Left lung (tissue), 4 donors: ENCODE measurements at regions not wholly inside any gene's neighbourhood (a gene's known extent, or its start where the extent isn't known, plus 50 kb on each side); places are given as distances from the start of the nearest gene placed in this dataset.

Experiments used
- ATAC-seq: fragments of 200-7000 bp; cut with Tn5 transposase; one replicate; pipeline ENCODE4 v1.9.1; 2020; ENCODE audit warnings: moderate library complexity
- DNase-seq, 4 donors: peaks; one replicate each; pipeline ENCODE4 v3.0.0-alpha.2; 2013 to 2020
- H3K27ac ChIP-seq, 2 donors: fragments of 200-600 bp; sonication (generic) in 1 of 2; one replicate each; pipeline versions ENCODE4 v1.5.0 to v1.8.0; 2020 to 2021
- H3K27me3 ChIP-seq, 2 donors: fragments of 200-600 bp; sonication (generic) in 1 of 2; one replicate each; pipeline versions ENCODE4 v1.5.0 to v1.8.0; 2020 to 2021
- H3K36me3 ChIP-seq, 2 donors: fragments of 200-600 bp; sonication (generic) in 1 of 2; one replicate each; pipeline versions ENCODE4 v1.5.0 to v1.8.0; 2020 to 2021
- H3K4me1 ChIP-seq, 2 donors: fragments of 200-600 bp; one replicate each; pipeline ENCODE4 v1.8.0; 2021
- H3K4me3 ChIP-seq, 2 donors: fragments of 200-600 bp; sonication (generic) in 1 of 2; one replicate each; pipeline versions ENCODE4 v1.5.0 to v1.8.0; 2020 to 2021; ENCODE audit warnings: mild to moderate bottlenecking in 1 of 2
- H3K9me3 ChIP-seq, 2 donors: fragments of 200-600 bp; sonication (generic) in 1 of 2; one replicate each; pipeline versions ENCODE4 v1.5.0 to v1.8.0; 2020 to 2021
- CTCF ChIP-seq, 2 donors: fragments of 200-600 bp; sonication (generic) in 1 of 2; IDR thresholded peaks; one replicate each; pipeline versions ENCODE4 v1.5.0 to v1.8.0; 2021; ENCODE audit warnings: antibody characterized with exemption in 2 of 2
- intact Hi-C, 2 donors: fragments of 100-400 bp; cut with DNase I; formaldehyde crosslinking; loops; one replicate each; pipeline versions ENCODE4 v1.11.2 to v1.14.2; 2022
- donor health status: DM: no; HTN: yes; CAD: no.
- donor health status: DM: no; HTN: no; CAD: no.

GRCh38 chr17:79365351-79365750, 245.5 kb downstream of the RBFOX3 start:
- ATAC-seq (no peak), DNase-seq (peak in 1 of 4 donors; percentile 64)
- Histone ChIP-seq H3K9me3 (no peaks in the 10 kb centered on the region), H3K4me1 (no peaks in the 10 kb centered on the region), H3K4me3 (no peak overlapping the region), H3K27me3 (peaks cover 0 to 88% of the 10 kb centered on the region in 2 donors), H3K36me3 (no peaks in the 10 kb centered on the region), H3K27ac (no peak overlapping the region)
- TF ChIP-seq CTCF (IDR thresholded peaks at IDR 0.05), result no peak
- intact Hi-C loops, result no loop called here

- DNase-seq, result peak in 1 of 4 donors; percentile 27
- Histone ChIP-seq H3K36me3 (no peaks in the 10 kb centered on the region), H3K27ac (no peak overlapping the region), H3K9me3 (no peaks in the 10 kb centered on the region), H3K27me3 (peaks cover 0 to 88% of the 10 kb centered on the region in 2 donors), H3K4me3 (no peak overlapping the region), H3K4me1 (no peaks in the 10 kb centered on the region)
- no peak for ATAC-seq
- TF ChIP-seq CTCF (IDR thresholded peaks at IDR 0.05), result no peak
- intact Hi-C loops, result no loop called here
Measured at GRCh38 chr17:79364315-79365094, 246.3 kb downstream of the RBFOX3 start.

GRCh38 chr17:79363552-79364275, 247.1 kb downstream of the RBFOX3 start:
- no peaks in the 10 kb centered on the region for H3K4me1 ChIP-seq
- TF ChIP-seq CTCF (IDR thresholded peaks at IDR 0.05), result no peak
- no peaks in the 10 kb centered on the region for H3K9me3 ChIP-seq
- no peak for ATAC-seq
- H3K4me3 ChIP-seq, result no peak overlapping the region
- H3K27ac ChIP-seq, result no peak overlapping the region
- H3K36me3 ChIP-seq, result no peaks in the 10 kb centered on the region
- H3K27me3 ChIP-seq, result peaks cover 0 to 82% of the 10 kb centered on the region in 2 donors
- DNase-seq, result peak in 1 of 4 donors; percentile 50
- intact Hi-C loops, result no loop called here

- intact Hi-C loops, result no loop called here
- ATAC-seq, result no peak
- no peaks in the 10 kb centered on the region for H3K36me3 ChIP-seq
- H3K9me3 ChIP-seq, result no peaks in the 10 kb centered on the region
- TF ChIP-seq CTCF (IDR thresholded peaks at IDR 0.05), result no peak
- H3K27me3 ChIP-seq, result peaks cover 0 to 82% of the 10 kb centered on the region in 2 donors
- no peak overlapping the region for H3K4me3 ChIP-seq
- no peaks in the 10 kb centered on the region for H3K4me1 ChIP-seq
- peak in 1 of 4 donors; percentile 24 for DNase-seq
- no peak overlapping the region for H3K27ac ChIP-seq
Measured at GRCh38 chr17:79362772-79363305, 248.0 kb downstream of the RBFOX3 start.
